ENCODE measurements at regions not wholly inside any gene's neighbourhood (a gene's known extent, or its start where the extent isn't known, plus 50 kb on each side); places are given as distances from the start of the nearest gene placed in this dataset.

DNA sequence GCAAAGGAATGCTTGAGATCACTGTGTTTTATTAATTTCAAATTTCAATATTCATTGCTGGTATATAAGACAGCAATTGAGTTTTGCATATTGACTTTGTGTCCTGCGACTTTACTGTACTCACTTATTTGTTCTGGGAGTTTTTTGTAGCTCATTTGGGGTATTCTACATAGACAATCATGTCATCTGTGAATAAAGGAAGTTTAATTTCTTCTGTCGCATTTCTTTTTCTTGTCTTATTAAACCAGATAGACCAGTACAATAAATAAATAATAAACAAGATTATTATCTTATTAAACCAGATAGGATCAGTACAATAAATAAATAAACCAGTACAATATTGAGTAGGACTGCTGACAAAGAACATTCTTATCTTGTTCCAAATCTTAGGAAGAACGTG is 448.2 kb downstream of the RPS24 start:
- TF ChIP-seq POLR2A (IDR thresholded peaks at IDR 0.05), result no peak
- TF ChIP-seq, protein P1, sequence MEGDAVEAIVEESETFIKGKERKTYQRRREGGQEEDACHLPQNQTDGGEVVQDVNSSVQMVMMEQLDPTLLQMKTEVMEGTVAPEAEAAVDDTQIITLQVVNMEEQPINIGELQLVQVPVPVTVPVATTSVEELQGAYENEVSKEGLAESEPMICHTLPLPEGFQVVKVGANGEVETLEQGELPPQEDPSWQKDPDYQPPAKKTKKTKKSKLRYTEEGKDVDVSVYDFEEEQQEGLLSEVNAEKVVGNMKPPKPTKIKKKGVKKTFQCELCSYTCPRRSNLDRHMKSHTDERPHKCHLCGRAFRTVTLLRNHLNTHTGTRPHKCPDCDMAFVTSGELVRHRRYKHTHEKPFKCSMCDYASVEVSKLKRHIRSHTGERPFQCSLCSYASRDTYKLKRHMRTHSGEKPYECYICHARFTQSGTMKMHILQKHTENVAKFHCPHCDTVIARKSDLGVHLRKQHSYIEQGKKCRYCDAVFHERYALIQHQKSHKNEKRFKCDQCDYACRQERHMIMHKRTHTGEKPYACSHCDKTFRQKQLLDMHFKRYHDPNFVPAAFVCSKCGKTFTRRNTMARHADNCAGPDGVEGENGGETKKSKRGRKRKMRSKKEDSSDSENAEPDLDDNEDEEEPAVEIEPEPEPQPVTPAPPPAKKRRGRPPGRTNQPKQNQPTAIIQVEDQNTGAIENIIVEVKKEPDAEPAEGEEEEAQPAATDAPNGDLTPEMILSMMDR (IDR thresholded peaks at IDR 0.05), result no peak

Measured in right lobe of liver (tissue), 4 donors.